GM19397 (cell line): ENCODE measurements at regions not wholly inside any gene's neighbourhood (a gene's known extent, or its start where the extent isn't known, plus 50 kb on each side); places are given as distances from the start of the nearest gene placed in this dataset.

Source experiments
- ATAC-seq: cut with Tn5 transposase; IDR thresholded peaks from one replicate; pipeline ENCODE4 v1.9.1; 2021; ENCODE audit warnings: mild to moderate bottlenecking, moderate library complexity; ENCODE audit not compliant: unreplicated experiment

GRCh38 chr14:54342806-54343205, 54.0 kb upstream of the CDKN3 start:
- ATAC-seq = no peak

- ATAC-seq = no peak
Observed at GRCh38 chr14:54343272-54344121, 53.3 kb upstream of the CDKN3 start.

GRCh38 chr14:54344445-54344844, 52.4 kb upstream of the CDKN3 start:
- no peak for ATAC-seq

GRCh38 chr14:54346257-54346656, 50.5 kb upstream of the CDKN3 start:
- no peak for ATAC-seq
